Esophagus squamous epithelium (tissue), 4 donors: ENCODE measurements at regions not wholly inside any gene's neighbourhood (a gene's known extent, or its start where the extent isn't known, plus 50 kb on each side); places are given as distances from the start of the nearest gene placed in this dataset.

ENCODE experiments used
- POLR2A ChIP-seq, 4 donors: fragments of 450-650 bp; IDR thresholded peaks; one replicate each; pipeline ENCODE4 v1.6.1; 2017; ENCODE audit warnings: antibody characterized with exemption in 4 of 4, mild to moderate bottlenecking in 4 of 4, moderate library complexity in 3 of 4
- TF ChIP-seq, protein P1 (sequence below), 6 experiments: fragments of 450-650 bp in 4 of 6; fragments of 200-600 bp in 2 of 6; sonication (generic) in 2 of 6; IDR thresholded peaks; one replicate each; pipeline ENCODE4 v1.5.1; 2016 to 2019; ENCODE audit warnings: antibody characterized with exemption in 6 of 6, mild to moderate bottlenecking in 4 of 6, moderate library complexity in 4 of 6

GRCh38 chr9:119836036-119836435 lies 466.8 kb upstream of the BRINP1 start:
- TF ChIP-seq, protein P1, sequence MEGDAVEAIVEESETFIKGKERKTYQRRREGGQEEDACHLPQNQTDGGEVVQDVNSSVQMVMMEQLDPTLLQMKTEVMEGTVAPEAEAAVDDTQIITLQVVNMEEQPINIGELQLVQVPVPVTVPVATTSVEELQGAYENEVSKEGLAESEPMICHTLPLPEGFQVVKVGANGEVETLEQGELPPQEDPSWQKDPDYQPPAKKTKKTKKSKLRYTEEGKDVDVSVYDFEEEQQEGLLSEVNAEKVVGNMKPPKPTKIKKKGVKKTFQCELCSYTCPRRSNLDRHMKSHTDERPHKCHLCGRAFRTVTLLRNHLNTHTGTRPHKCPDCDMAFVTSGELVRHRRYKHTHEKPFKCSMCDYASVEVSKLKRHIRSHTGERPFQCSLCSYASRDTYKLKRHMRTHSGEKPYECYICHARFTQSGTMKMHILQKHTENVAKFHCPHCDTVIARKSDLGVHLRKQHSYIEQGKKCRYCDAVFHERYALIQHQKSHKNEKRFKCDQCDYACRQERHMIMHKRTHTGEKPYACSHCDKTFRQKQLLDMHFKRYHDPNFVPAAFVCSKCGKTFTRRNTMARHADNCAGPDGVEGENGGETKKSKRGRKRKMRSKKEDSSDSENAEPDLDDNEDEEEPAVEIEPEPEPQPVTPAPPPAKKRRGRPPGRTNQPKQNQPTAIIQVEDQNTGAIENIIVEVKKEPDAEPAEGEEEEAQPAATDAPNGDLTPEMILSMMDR (IDR thresholded peaks at IDR 0.05), result no peak
- TF ChIP-seq POLR2A (IDR thresholded peaks at IDR 0.05), result no peak
